HG02588 (cell line): ENCODE measurements at regions not wholly inside any gene's neighbourhood (a gene's known extent, or its start where the extent isn't known, plus 50 kb on each side); places are given as distances from the start of the nearest gene placed in this dataset.
"Not testable (repeated sequence)": the region's sequence is repeated elsewhere in the genome, so short reads cannot be mapped to it uniquely, and the experiment has no call there.

ENCODE experiments used
- ATAC-seq: cut with Tn5 transposase; IDR thresholded peaks from one replicate; pipeline ENCODE4 v1.9.1; 2021; ENCODE audit warnings: mild to moderate bottlenecking, moderate library complexity; ENCODE audit not compliant: unreplicated experiment

GRCh38 chr11:90738799-90739198 lies 516.0 kb upstream of the CHORDC1 start:
- ATAC-seq: no peak

GRCh38 chr11:90737444-90738050 lies 514.7 kb upstream of the CHORDC1 start:
- no peak for ATAC-seq

GRCh38 chr11:90732486-90732885 lies 509.6 kb upstream of the CHORDC1 start:
- no peak for ATAC-seq

- ATAC-seq: no peak
These were observed 500.6 kb upstream of the CHORDC1 start for GRCh38 chr11:90723475-90723874.

GRCh38 chr11:90722552-90723190 lies 499.8 kb upstream of the CHORDC1 start:
- ATAC-seq: no peak

- no peak for ATAC-seq
These were observed 494.7 kb upstream of the CHORDC1 start for GRCh38 chr11:90717522-90717921.

- ATAC-seq: no peak
These were observed 482.8 kb upstream of the CHORDC1 start for GRCh38 chr11:90705661-90706060.

GRCh38 chr11:90704510-90704909 lies 481.7 kb upstream of the CHORDC1 start:
- no peak for ATAC-seq

GRCh38 chr11:90701716-90702115 lies 478.9 kb upstream of the CHORDC1 start:
- no peak for ATAC-seq

- ATAC-seq: peak; percentile 86
These were observed 478.1 kb upstream of the CHORDC1 start for GRCh38 chr11:90700789-90701439.

- no peak for ATAC-seq
These were observed 477.0 kb upstream of the CHORDC1 start for GRCh38 chr11:90699791-90700400.

- no peak for ATAC-seq
These were observed 475.4 kb upstream of the CHORDC1 start for GRCh38 chr11:90698238-90698637.

GRCh38 chr11:90675496-90675895 lies 452.6 kb upstream of the CHORDC1 start:
- ATAC-seq: not testable (repeated sequence)

- ATAC-seq: no peak
These were observed 446.2 kb upstream of the CHORDC1 start for GRCh38 chr11:90669094-90669493.

- ATAC-seq: no peak
These were observed 445.7 kb upstream of the CHORDC1 start for GRCh38 chr11:90668502-90668901.

- ATAC-seq: peak; percentile 73
These were observed 438.4 kb upstream of the CHORDC1 start for GRCh38 chr11:90661233-90661632.

- no peak for ATAC-seq
These were observed 433.3 kb upstream of the CHORDC1 start for GRCh38 chr11:90656171-90656570.

- ATAC-seq: no peak
These were observed 427.3 kb upstream of the CHORDC1 start for GRCh38 chr11:90650153-90650552.

GRCh38 chr11:90646706-90647105 lies 423.9 kb upstream of the CHORDC1 start:
- ATAC-seq: no peak

- no peak for ATAC-seq
These were observed 423.4 kb upstream of the CHORDC1 start for GRCh38 chr11:90646266-90646665.

- ATAC-seq: no peak
These were observed 416.7 kb upstream of the CHORDC1 start for GRCh38 chr11:90639461-90639993.

GRCh38 chr11:90635886-90636285 lies 413.0 kb upstream of the CHORDC1 start:
- ATAC-seq: no peak
